Hepatocyte (in vitro differentiated cells): ENCODE measurements at regions not wholly inside any gene's neighbourhood (a gene's known extent, or its start where the extent isn't known, plus 50 kb on each side); places are given as distances from the start of the nearest gene placed in this dataset.

Source experiments
- DNase-seq: peaks from one replicate; pipeline ENCODE4 v3.0.0-alpha.2; 2016; ENCODE audit warnings: low spot score
- H2AFZ ChIP-seq: fragments of 200-600 bp; sonication (generic); 2 replicates; pipeline ENCODE4 v1.6.0; 2016; ENCODE audit warnings: antibody characterized with exemption, mild to moderate bottlenecking
- H3K27ac ChIP-seq: fragments of 200-600 bp; sonication (generic); 2 replicates; pipeline ENCODE4 v1.5.1; 2016; ENCODE audit warnings: mild to moderate bottlenecking
- H3K27me3 ChIP-seq: fragments of 200-600 bp; sonication (generic); 2 replicates; pipeline ENCODE4 v1.6.1; 2016
- H3K36me3 ChIP-seq: fragments of 200-600 bp; sonication (generic); replicated peaks from 2 replicates; pipeline ENCODE4 v1.5.1; 2016; ENCODE audit warnings: low read depth; ENCODE audit not compliant: insufficient read depth
- H3K4me1 ChIP-seq: fragments of 200-600 bp; sonication (generic); 2 replicates; pipeline ENCODE4 v1.5.1; 2016; ENCODE audit warnings: mild to moderate bottlenecking, moderate library complexity; ENCODE audit not compliant: insufficient read depth
- H3K4me2 ChIP-seq: fragments of 200-600 bp; sonication (generic); 2 replicates; pipeline ENCODE4 v1.6.0; 2016
- H3K4me3 ChIP-seq: fragments of 200-600 bp; sonication (generic); 2 replicates; pipeline ENCODE4 v1.5.1; 2016; ENCODE audit warnings: mild to moderate bottlenecking
- H3K79me2 ChIP-seq: fragments of 200-600 bp; sonication (generic); 2 replicates; pipeline ENCODE4 v1.6.0; 2017; ENCODE audit warnings: mild to moderate bottlenecking
- H3K9me2 ChIP-seq: fragments of 200-600 bp; sonication (generic); replicated peaks from 2 replicates; pipeline ENCODE4 v1.6.0; 2017; ENCODE audit warnings: mild to moderate bottlenecking; ENCODE audit not compliant: insufficient read depth
- H3K9me3 ChIP-seq: fragments of 200-600 bp; sonication (generic); 2 replicates; pipeline ENCODE4 v1.5.1; 2016; ENCODE audit warnings: low read depth, mild to moderate bottlenecking
- H4K20me1 ChIP-seq: fragments of 200-600 bp; sonication (generic); 2 replicates; pipeline ENCODE4 v1.6.0; 2016; ENCODE audit warnings: mild to moderate bottlenecking; ENCODE audit not compliant: insufficient read depth, poor library complexity, severe bottlenecking
- CTCF ChIP-seq: fragments of 200-600 bp; sonication (generic); IDR thresholded peaks from 2 replicates; pipeline ENCODE4 v1.5.1; 2016; ENCODE audit warnings: antibody characterized with exemption, mild to moderate bottlenecking; ENCODE audit not compliant: poor library complexity
- EZH2 ChIP-seq: fragments of 200-600 bp; sonication (generic); IDR thresholded peaks from 2 replicates; pipeline ENCODE4 v1.6.1; 2016; ENCODE audit warnings: antibody characterized with exemption, mild to moderate bottlenecking, borderline replicate concordance
- EZH2phosphoT487 ChIP-seq: fragments of 200-600 bp; sonication (generic); IDR thresholded peaks from one replicate; pipeline ENCODE4 v1.6.1; 2018; ENCODE audit warnings: antibody characterized with exemption, mild to moderate bottlenecking, low read depth, moderate library complexity; ENCODE audit not compliant: unreplicated experiment, severe bottlenecking
- WGBS: methylation state at CpG from one replicate; pipeline ENCODE4 v1.1.6; 2016; ENCODE audit warnings: low lambda C conversion rate; ENCODE audit errors: missing lambda C conversion rate; 5-methylcytosine and 5-hydroxymethylcytosine counted together

GRCh38 chr10:123398756-123399155, 244.6 kb downstream of the BUB3 start:
- DNase-seq: no peak
- H3K79me2 ChIP-seq: no peaks in the 10 kb centered on the region
- H3K27me3 ChIP-seq: no peaks in the 10 kb centered on the region
- no peak for TF ChIP-seq EZH2phosphoT487
- no peak for TF ChIP-seq EZH2
- no peak for TF ChIP-seq CTCF
- no peaks in the 10 kb centered on the region for H3K36me3 ChIP-seq
- H4K20me1 ChIP-seq: no peaks in the 10 kb centered on the region
- no peaks in the 10 kb centered on the region for H3K9me2 ChIP-seq
- H3K27ac ChIP-seq: no peak overlapping the region
- H3K4me2 ChIP-seq: no peak overlapping the region
- no peaks in the 10 kb centered on the region for H3K9me3 ChIP-seq
- no peak overlapping the region for H3K4me3 ChIP-seq
- H3K4me1 ChIP-seq: no peaks in the 10 kb centered on the region
- H2AFZ ChIP-seq: no peak overlapping the region

DNA sequence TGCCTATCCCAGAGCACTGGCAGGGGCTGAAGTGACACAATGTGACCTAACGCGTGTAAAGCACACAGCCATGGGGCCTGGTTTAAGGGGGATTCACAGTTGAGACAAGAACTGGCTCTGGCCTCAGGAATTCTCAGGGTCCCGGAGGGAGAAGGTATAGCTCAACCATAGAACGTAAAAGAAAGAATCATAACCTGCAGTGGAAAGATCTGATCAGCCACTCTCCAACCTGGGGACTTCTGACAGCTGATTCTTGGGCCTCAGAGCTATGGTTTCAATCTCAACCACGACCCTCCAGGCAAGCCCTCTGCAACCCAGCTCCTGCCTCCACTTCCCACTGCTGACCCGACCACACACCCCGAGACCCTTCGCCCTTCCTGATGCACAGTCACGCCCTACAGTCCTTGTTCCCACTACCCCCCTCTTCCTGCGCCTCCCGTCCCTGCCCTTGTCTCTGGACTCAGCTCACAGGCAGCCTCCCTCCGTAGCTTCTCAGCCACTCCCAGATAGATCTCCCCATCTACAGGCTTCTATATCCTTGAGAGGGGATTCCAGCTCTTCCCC, 245.2 kb downstream of the BUB3 start:
- no peak for DNase-seq
- H3K9me2 ChIP-seq: no peaks in the 10 kb centered on the region
- TF ChIP-seq CTCF (no peak), EZH2 (no peak), EZH2phosphoT487 (no peak)
- no peaks in the 10 kb centered on the region for H3K9me3 ChIP-seq
- no peaks in the 10 kb centered on the region for H3K36me3 ChIP-seq
- no peaks in the 10 kb centered on the region for H4K20me1 ChIP-seq
- H2AFZ ChIP-seq: no peak overlapping the region
- no peaks in the 10 kb centered on the region for H3K4me1 ChIP-seq
- H3K79me2 ChIP-seq: no peaks in the 10 kb centered on the region
- H3K27ac ChIP-seq: no peak overlapping the region
- H3K27me3 ChIP-seq: no peaks in the 10 kb centered on the region
- no peak overlapping the region for H3K4me2 ChIP-seq
- no peak overlapping the region for H3K4me3 ChIP-seq
- 92% methylated on average over 12 of the region's 12 CpGs for WGBS

DNA sequence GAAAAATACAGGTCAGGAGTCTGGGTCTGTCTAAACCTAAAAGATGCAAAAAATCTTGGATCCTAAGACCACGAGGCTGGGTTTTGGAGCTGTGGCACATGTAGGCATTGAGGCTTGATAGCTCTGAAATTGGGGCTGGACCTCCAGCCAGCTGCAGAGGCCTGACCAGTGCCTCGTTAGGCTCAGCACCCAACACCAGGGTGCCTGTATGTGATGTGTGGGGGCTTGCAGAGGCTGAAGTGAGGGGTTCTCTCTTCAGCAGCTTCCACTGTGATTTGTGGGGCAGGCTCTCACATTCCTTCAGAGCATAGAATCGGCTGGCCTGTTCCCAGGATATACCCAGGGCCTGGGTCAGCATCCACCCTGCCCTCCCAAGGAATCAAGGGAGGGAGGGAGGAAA, 247.8 kb downstream of the BUB3 start:
- no peak for DNase-seq
- H3K4me2 ChIP-seq: no peak overlapping the region
- no peak overlapping the region for H3K27ac ChIP-seq
- H2AFZ ChIP-seq: no peak overlapping the region
- H4K20me1 ChIP-seq: no peaks in the 10 kb centered on the region
- H3K27me3 ChIP-seq: no peaks in the 10 kb centered on the region
- no peak overlapping the region for H3K4me3 ChIP-seq
- H3K9me2 ChIP-seq: no peaks in the 10 kb centered on the region
- H3K36me3 ChIP-seq: no peaks in the 10 kb centered on the region
- no peaks in the 10 kb centered on the region for H3K4me1 ChIP-seq
- H3K9me3 ChIP-seq: no peaks in the 10 kb centered on the region
- H3K79me2 ChIP-seq: no peaks in the 10 kb centered on the region
- TF ChIP-seq CTCF (no peak), EZH2phosphoT487 (no peak), EZH2 (no peak)
- WGBS: 88% methylated on average over 3 of the region's 3 CpGs

GRCh38 chr10:123402656-123403055, 248.5 kb downstream of the BUB3 start:
- no peaks in the 10 kb centered on the region for H3K9me2 ChIP-seq
- no peak overlapping the region for H3K4me2 ChIP-seq
- no peaks in the 10 kb centered on the region for H3K4me1 ChIP-seq
- no peak overlapping the region for H3K4me3 ChIP-seq
- H3K27me3 ChIP-seq: no peaks in the 10 kb centered on the region
- 88% methylated on average over 5 of the region's 5 CpGs for WGBS
- H3K27ac ChIP-seq: no peak overlapping the region
- H4K20me1 ChIP-seq: no peaks in the 10 kb centered on the region
- H3K79me2 ChIP-seq: no peaks in the 10 kb centered on the region
- H3K36me3 ChIP-seq: no peaks in the 10 kb centered on the region
- no peaks in the 10 kb centered on the region for H3K9me3 ChIP-seq
- DNase-seq: no peak
- TF ChIP-seq EZH2phosphoT487 (no peak), CTCF (no peak), EZH2 (no peak)
- H2AFZ ChIP-seq: no peak overlapping the region
